SK-N-SH (cell line): ENCODE measurements at regions not wholly inside any gene's neighbourhood (a gene's known extent, or its start where the extent isn't known, plus 50 kb on each side); places are given as distances from the start of the nearest gene placed in this dataset.
"Not testable (repeated sequence)": the region's sequence is repeated elsewhere in the genome, so short reads cannot be mapped to it uniquely, and the experiment has no call there.

ENCODE experiments used
- CTCF ChIA-PET: fragments of 300-600, 350-600 bp; formaldehyde crosslinking; extraction: SDS; loops from one replicate; lab custom pipeline; 2021; lab: Yijun Ruan, JAX
- POLR2A ChIA-PET: fragments of 350-600 bp; sonication (Branson Sonifier 250); formaldehyde crosslinking; extraction: SDS; loops from one replicate; lab custom pipeline; 2020; ENCODE audit warnings: antibody characterized with exemption, inconsistent platforms; lab: Yijun Ruan, JAX
- DNase-seq: peaks from one replicate; pipeline ENCODE4 v3.0.0; 2012
- H2AFZ ChIP-seq: fragments of 200-600 bp; sonication (generic); 2 replicates; pipeline ENCODE4 v1.8.1; 2016; ENCODE audit warnings: antibody characterized with exemption, mild to moderate bottlenecking, low read depth
- H3F3A ChIP-seq: fragments of 200-600 bp; sonication (generic); replicated peaks from 2 replicates; pipeline ENCODE3; 2016; ENCODE audit warnings: antibody characterized with exemption, mild to moderate bottlenecking; ENCODE audit not compliant: insufficient read depth
- H3K27ac ChIP-seq, 2 experiments: fragments of 200-500 bp in 1 of 2; fragments of 200-600 bp in 1 of 2; sonication (Bioruptor generic) in 1 of 2; sonication (generic), shearing (Covaris generic) in 1 of 2; 2 replicates each; pipeline versions ENCODE4 v1.5.1 to v1.6.1; 2014 to 2016; ENCODE audit warnings: low read depth in 2 of 2, inconsistent platforms in 1 of 2, low read length in 1 of 2, mild to moderate bottlenecking in 1 of 2, mixed read lengths in 1 of 2
- H3K27me3 ChIP-seq: fragments of 200-600 bp; sonication (generic), shearing (Covaris generic); 2 replicates; pipeline ENCODE4 v1.6.1; 2016; ENCODE audit warnings: mixed run types; ENCODE audit not compliant: insufficient read depth
- H3K36me3 ChIP-seq, 2 experiments: fragments of 200-500 bp in 1 of 2; fragments of 200-600 bp in 1 of 2; sonication (Bioruptor generic) in 1 of 2; sonication (generic) in 1 of 2; replicated peaks in 1 of 2; 2 replicates each; pipeline versions ENCODE3 to v1.5.1; 2014 to 2016; ENCODE audit warnings: low read length in 1 of 2, mild to moderate bottlenecking in 1 of 2; ENCODE audit not compliant: insufficient read depth in 2 of 2, control insufficient read depth in 1 of 2
- H3K4me1 ChIP-seq, 2 experiments: fragments of 200-500 bp in 1 of 2; fragments of 200-600 bp in 1 of 2; sonication (Bioruptor generic) in 1 of 2; sonication (generic), shearing (Covaris generic) in 1 of 2; 2 replicates each; pipeline versions ENCODE4 v1.5.1 to v1.6.1; 2014 to 2016; ENCODE audit warnings: low read depth in 1 of 2, low read length in 1 of 2, mixed run types in 1 of 2; ENCODE audit not compliant: insufficient read depth in 2 of 2, control insufficient read depth in 1 of 2
- H3K4me2 ChIP-seq: fragments of 200-600 bp; sonication (generic), shearing (Covaris generic); 2 replicates; pipeline ENCODE4 v1.6.1; 2017; ENCODE audit warnings: mixed run types
- H3K4me3 ChIP-seq, 2 experiments: fragments of 200-500 bp in 1 of 2; fragments of 200-600 bp in 1 of 2; sonication (Bioruptor generic) in 1 of 2; sonication (generic), shearing (Covaris generic) in 1 of 2; 2 replicates each; pipeline versions ENCODE4 v1.5.1 to v1.8.1; 2014 to 2016; ENCODE audit warnings: low read depth in 2 of 2, inconsistent platforms in 1 of 2, low read length in 1 of 2, mild to moderate bottlenecking in 1 of 2, mixed read lengths in 1 of 2, moderate library complexity in 1 of 2
- H3K79me2 ChIP-seq: fragments of 200-600 bp; sonication (generic); 2 replicates; pipeline ENCODE4 v1.8.1; 2017; ENCODE audit warnings: mild to moderate bottlenecking; ENCODE audit not compliant: insufficient read depth
- H3K9ac ChIP-seq: fragments of 200-600 bp; sonication (generic); 2 replicates; pipeline ENCODE4 v1.6.1; 2017; ENCODE audit warnings: mixed run types
- H3K9me2 ChIP-seq: fragments of 200-600 bp; sonication (generic); 2 replicates; pipeline ENCODE4 v1.6.1; 2017; ENCODE audit warnings: mixed run types
- H3K9me3 ChIP-seq: fragments of 200-600 bp; sonication (generic); 2 replicates; pipeline ENCODE4 v1.6.1; 2017; ENCODE audit warnings: mixed run types, mild to moderate bottlenecking, moderate library complexity
- H4K20me1 ChIP-seq: fragments of 200-600 bp; sonication (generic); 2 replicates; pipeline ENCODE4 v1.6.1; 2017; ENCODE audit warnings: mild to moderate bottlenecking, mixed run types; ENCODE audit not compliant: insufficient read depth
- EP300 ChIP-seq, 2 experiments: IDR thresholded peaks; 2 replicates each; pipeline versions ENCODE4 v1.4.0 to v1.6.1; 2012; ENCODE audit warnings: borderline replicate concordance in 1 of 2, low read depth in 1 of 2, low read length in 1 of 2
- EZH2phosphoT487 ChIP-seq: fragments of 200-600 bp; sonication (generic); IDR thresholded peaks from 2 replicates; pipeline ENCODE4 v1.6.1; 2017; ENCODE audit warnings: low read depth, mixed run types, mild to moderate bottlenecking, antibody characterized with exemption, moderate library complexity, borderline replicate concordance
- FOXM1 ChIP-seq: IDR thresholded peaks from 2 replicates; pipeline ENCODE4 v1.4.0; 2012; ENCODE audit warnings: low read depth, mild to moderate bottlenecking
- JUND ChIP-seq: IDR thresholded peaks from 2 replicates; pipeline ENCODE4 v1.4.0; 2012
- MEF2A ChIP-seq: IDR thresholded peaks from 2 replicates; pipeline ENCODE4 v1.4.0; 2012; ENCODE audit warnings: low read depth, borderline replicate concordance
- MXI1 ChIP-seq: IDR thresholded peaks from 2 replicates; pipeline ENCODE4 v1.6.1; 2012; ENCODE audit warnings: mild to moderate bottlenecking, low read depth, low read length, improper control_type of control experiment
- NFIC ChIP-seq: IDR thresholded peaks from 2 replicates; pipeline ENCODE4 v1.4.0; 2012; ENCODE audit warnings: borderline replicate concordance
- POLR2AphosphoS5 ChIP-seq: IDR thresholded peaks from 2 replicates; pipeline ENCODE4 v1.6.1; 2012; ENCODE audit warnings: low read depth, low read length
- RAD21 ChIP-seq: IDR thresholded peaks from 2 replicates; pipeline ENCODE4 v1.6.1; 2012; ENCODE audit warnings: mild to moderate bottlenecking, low read length
- SIN3A ChIP-seq: IDR thresholded peaks from 2 replicates; pipeline ENCODE4 v1.6.1; 2012; ENCODE audit warnings: low read depth, mild to moderate bottlenecking, low read length, moderate library complexity, borderline replicate concordance
- YY1 ChIP-seq: IDR thresholded peaks from 2 replicates; pipeline ENCODE4 v1.4.0; 2012; ENCODE audit warnings: low read depth, mild to moderate bottlenecking
- WGBS: methylation state at CpG from one replicate; pipeline ENCODE4 v1.1.6; 2017; ENCODE audit warnings: low lambda C conversion rate; 5-methylcytosine and 5-hydroxymethylcytosine counted together
- TF ChIP-seq, protein P1 (sequence below): IDR thresholded peaks from 2 replicates; pipeline ENCODE4; 2012

DNA sequence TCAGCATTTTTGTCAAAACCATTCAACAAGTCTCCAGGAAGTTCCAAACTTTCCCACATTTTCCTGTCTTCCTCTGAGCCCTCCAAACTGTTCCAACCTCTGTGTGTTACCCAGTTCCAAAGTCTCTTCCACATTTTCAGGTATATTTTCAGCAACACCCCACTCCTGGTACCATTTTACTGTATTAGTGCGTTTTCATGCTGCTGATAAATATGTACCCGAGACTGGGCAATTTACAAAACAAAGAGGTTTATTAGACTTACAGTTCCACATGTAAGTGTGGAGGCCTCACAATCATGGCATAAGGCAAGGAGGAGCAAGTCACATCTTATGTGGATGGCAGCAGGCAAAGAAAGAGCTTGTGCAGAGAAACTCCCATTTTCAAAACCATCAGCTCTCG is 315.9 kb upstream of the ESRRG start:
- H3K9ac ChIP-seq, POLR2A ChIA-PET, H3K79me2 ChIP-seq, H3K4me2 ChIP-seq, H3K9me3 ChIP-seq, CTCF ChIA-PET, H4K20me1 ChIP-seq, H3K9me2 ChIP-seq, H3K27ac ChIP-seq, H3K4me1 ChIP-seq, H3K27me3 ChIP-seq, H3F3A ChIP-seq, H2AFZ ChIP-seq, H3K4me3 ChIP-seq, H3K36me3 ChIP-seq, DNase-seq: not testable (repeated sequence)
- WGBS, result 31% methylated on average over 3 of the region's 3 CpGs

DNA sequence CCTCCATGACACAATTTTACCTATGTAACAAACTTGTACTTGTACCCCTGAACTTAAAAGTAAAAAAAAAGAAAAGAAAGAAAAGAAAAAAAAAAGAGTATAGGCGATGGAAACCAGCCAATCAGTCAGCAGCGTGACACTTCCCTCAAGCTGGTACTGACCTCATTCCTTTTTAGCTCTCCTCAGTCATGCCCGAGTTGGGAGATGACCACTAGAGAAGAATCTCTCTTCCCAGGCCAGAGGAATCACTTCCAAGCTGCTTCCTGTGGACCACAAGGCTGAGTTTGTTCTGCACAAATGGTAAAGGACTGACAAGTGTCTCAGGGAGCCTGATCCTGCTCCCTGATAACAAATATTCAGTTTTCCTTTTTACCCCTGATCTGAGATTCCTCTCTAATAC is 313.5 kb upstream of the ESRRG start:
- Histone ChIP-seq H3K27ac (no peak overlapping the region), H3K36me3 (no peaks in the 10 kb centered on the region), H3F3A (no peaks in the 10 kb centered on the region), H3K9ac (no peak overlapping the region), H3K4me2 (no peak overlapping the region), H3K27me3 (no peaks in the 10 kb centered on the region), H3K4me3 (no peak overlapping the region), H3K79me2 (no peaks in the 10 kb centered on the region), H3K9me2 (no peaks in the 10 kb centered on the region), H4K20me1 (no peaks in the 10 kb centered on the region), H3K9me3 (no peaks in the 10 kb centered on the region), H3K4me1 (no peaks in the 10 kb centered on the region; a peak in 1 of 4 replicates), H2AFZ (no peak overlapping the region)
- no peak for DNase-seq
- no peak for TF ChIP-seq SIN3A
- no peak for TF ChIP-seq POLR2AphosphoS5
- WGBS, result 76% methylated on average over 3 of the region's 3 CpGs
- ChIA-PET POLR2A (no interaction called here), CTCF (no interaction called here)

DNA sequence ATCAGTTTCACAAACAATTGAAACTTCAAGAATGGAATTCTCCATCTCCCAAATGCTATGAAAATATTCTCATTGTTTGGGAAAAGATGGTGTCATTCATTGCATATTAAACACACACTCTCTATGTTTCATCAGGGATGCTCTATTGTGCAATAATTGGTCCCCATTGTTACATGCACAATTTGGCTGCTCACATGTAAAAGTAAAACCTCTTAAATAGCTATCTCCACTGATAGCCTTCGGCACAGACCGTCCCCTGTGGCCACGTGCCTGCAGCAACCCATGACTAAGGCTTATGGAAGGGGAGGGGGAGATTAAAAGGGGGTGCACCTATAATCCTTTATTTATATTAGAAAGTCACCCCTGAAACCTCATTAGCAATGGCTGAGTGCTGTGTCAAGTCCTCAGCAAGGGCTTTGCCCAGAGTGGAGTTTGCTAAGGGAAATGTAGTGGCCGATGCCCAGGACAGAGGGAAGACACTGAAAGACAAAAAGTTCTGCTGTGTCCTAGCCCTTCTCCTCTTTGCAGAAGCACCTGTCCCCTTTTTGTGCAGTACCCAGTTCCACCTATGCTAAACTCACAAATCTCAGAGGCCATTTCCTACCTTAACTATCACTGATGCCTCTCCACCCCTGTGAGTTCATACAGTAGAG is 309.6 kb upstream of the ESRRG start:
- no peak overlapping the region for H3K9ac ChIP-seq
- no peaks in the 10 kb centered on the region for H3K9me2 ChIP-seq
- H3K27ac ChIP-seq, result no peak overlapping the region
- H4K20me1 ChIP-seq, result no peaks in the 10 kb centered on the region
- ChIA-PET POLR2A (no interaction called here), CTCF (no interaction called here)
- H3K4me1 ChIP-seq, result peaks cover 3 to 6% of the 10 kb centered on the region in 2 experiments; a peak in 2 of 4 replicates
- no peak for DNase-seq
- H3K4me2 ChIP-seq, result no peak overlapping the region
- H3K4me3 ChIP-seq, result no peak overlapping the region
- no peaks in the 10 kb centered on the region for H3K36me3 ChIP-seq
- H3K9me3 ChIP-seq, result no peaks in the 10 kb centered on the region
- TF ChIP-seq NFIC, result no peak
- no peak for TF ChIP-seq EP300 (IDR thresholded peaks at IDR 0.05; ENCODE audit: borderline replicate concordance in 1 of 2, low read depth in 1 of 2, low read length in 1 of 2)
- TF ChIP-seq, protein P1, sequence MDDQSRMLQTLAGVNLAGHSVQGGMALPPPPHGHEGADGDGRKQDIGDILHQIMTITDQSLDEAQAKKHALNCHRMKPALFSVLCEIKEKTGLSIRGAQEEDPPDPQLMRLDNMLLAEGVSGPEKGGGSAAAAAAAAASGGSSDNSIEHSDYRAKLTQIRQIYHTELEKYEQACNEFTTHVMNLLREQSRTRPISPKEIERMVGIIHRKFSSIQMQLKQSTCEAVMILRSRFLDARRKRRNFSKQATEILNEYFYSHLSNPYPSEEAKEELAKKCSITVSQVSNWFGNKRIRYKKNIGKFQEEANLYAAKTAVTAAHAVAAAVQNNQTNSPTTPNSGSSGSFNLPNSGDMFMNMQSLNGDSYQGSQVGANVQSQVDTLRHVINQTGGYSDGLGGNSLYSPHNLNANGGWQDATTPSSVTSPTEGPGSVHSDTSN, result no peak
- no peak for TF ChIP-seq MEF2A
- TF ChIP-seq YY1, result no peak
- no peak for TF ChIP-seq RAD21
- no peak for TF ChIP-seq JUND
- no peak for TF ChIP-seq MXI1
- no peak for TF ChIP-seq EZH2phosphoT487
- no peak for TF ChIP-seq FOXM1
- no peak overlapping the region for H2AFZ ChIP-seq
- no peaks in the 10 kb centered on the region for H3K79me2 ChIP-seq
- H3F3A ChIP-seq, result peaks cover 19% of the 10 kb centered on the region
- WGBS, result 83% methylated on average over 4 of the region's 4 CpGs
- no peaks in the 10 kb centered on the region for H3K27me3 ChIP-seq
